HEK293 (cell line): ENCODE measurements at regions not wholly inside any gene's neighbourhood (a gene's known extent, or its start where the extent isn't known, plus 50 kb on each side); places are given as distances from the start of the nearest gene placed in this dataset.

ENCODE experiments used
- CTCF ChIP-seq: fragments of 450-650 bp; formaldehyde crosslinking; IDR thresholded peaks from 2 replicates; pipeline ENCODE4 v1.5.1; 2016; ENCODE audit warnings: missing biosample characterization, missing genetic modification characterization
- ZBTB20 ChIP-seq: fragments of 450-650 bp; formaldehyde crosslinking; IDR thresholded peaks from 2 replicates; pipeline ENCODE4 v1.5.1; 2016; ENCODE audit warnings: missing biosample characterization, missing genetic modification characterization

DNA sequence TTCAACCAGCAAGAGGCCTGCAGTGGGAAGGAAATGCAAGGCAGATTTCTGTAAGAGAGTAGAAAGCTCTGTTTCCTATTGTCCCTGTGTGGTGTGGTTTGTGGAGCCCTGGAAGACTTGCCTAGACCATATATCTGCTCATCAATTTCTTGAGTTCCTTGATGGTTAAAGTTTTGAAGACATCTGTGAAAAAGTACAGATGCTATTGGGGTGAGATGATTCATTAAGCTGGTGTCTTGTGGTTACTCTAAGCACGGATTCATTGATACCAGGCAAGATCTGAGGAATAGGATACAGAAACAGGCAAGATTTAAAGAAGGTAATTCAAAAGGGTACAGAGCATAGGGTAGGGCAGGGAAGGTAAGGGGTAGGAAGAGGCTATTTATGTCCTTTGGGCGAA lies 275.8 kb upstream of the SESN3 start:
- TF ChIP-seq ZBTB20 (no peak), CTCF (tag by site-specific recombination) (no peak)
